HCT116 (cell line): ENCODE measurements at regions not wholly inside any gene's neighbourhood (a gene's known extent, or its start where the extent isn't known, plus 50 kb on each side); places are given as distances from the start of the nearest gene placed in this dataset.

Experiments
- ATAC-seq: fragments of 200-7000 bp; cut with Tn5 transposase; 2 replicates; pipeline ENCODE4 v1.9.1; 2020; ENCODE audit warnings: mild to moderate bottlenecking, moderate library complexity
- BruUV-seq: library from RNA; stranded (reverse); fragments of 400-500 nt; replicated peaks from 2 replicates; lab custom pipeline; 2021; lab: Mats Ljungman, UMichigan
- CTCF ChIA-PET: fragments of 300-600 bp; sonication (Branson Sonifier 250); formaldehyde crosslinking; loops from one replicate; lab custom pipeline; 2021; ENCODE audit warnings: antibody characterized with exemption; lab: Charles Lee
- POLR2A ChIA-PET: fragments of 300-600, 350-600 bp; sonication (Branson Sonifier 250); formaldehyde crosslinking; loops from one replicate; lab custom pipeline; 2021; ENCODE audit warnings: antibody characterized with exemption; lab: Charles Lee
- RAD21 ChIA-PET, 2 experiments: fragments of 300-600 bp; sonication (Branson Sonifier 250); formaldehyde crosslinking; loops; one replicate each; lab custom pipeline; 2023; ENCODE audit warnings: low total read pairs in 2 of 2; ENCODE audit not compliant: uncharacterized antibody in 2 of 2, unreplicated experiment in 2 of 2, low non-redundant PET in 1 of 2; lab: Charles Lee
- DNase-seq: peaks from one replicate; pipeline ENCODE4 v3.0.0-alpha.2; 2010; ENCODE audit warnings: low read depth, low spot score
- H2AFZ ChIP-seq: fragments of 200-600 bp; shearing (Covaris generic), sonication (generic); 2 replicates; pipeline ENCODE4 v1.6.1; 2017; ENCODE audit warnings: low read depth, mixed run types, mixed read lengths, antibody characterized with exemption, low read length; ENCODE audit not compliant: poor library complexity, severe bottlenecking
- H3K27ac ChIP-seq: 2 replicates; pipeline ENCODE4 v1.5.1; 2012; ENCODE audit warnings: low read depth, low read length
- H3K27me3 ChIP-seq: fragments of 200-600 bp; sonication (generic); 2 replicates; pipeline ENCODE4 v1.6.1; 2016; ENCODE audit warnings: mixed run types, low read length, mixed read lengths; ENCODE audit not compliant: insufficient read depth
- H3K36me3 ChIP-seq, 2 experiments: fragments of 200-500 bp in 1 of 2; fragments of 200-600 bp in 1 of 2; sonication (Bioruptor generic) in 1 of 2; sonication (generic) in 1 of 2; 2 replicates each; pipeline versions ENCODE4 v1.5.1 to v1.6.1; 2014 to 2016; ENCODE audit warnings: low read length in 2 of 2, inconsistent platforms in 1 of 2, mixed read lengths in 1 of 2, mixed run types in 1 of 2; ENCODE audit not compliant: insufficient read depth in 2 of 2, control insufficient read depth in 1 of 2
- H3K4me1 ChIP-seq, 2 experiments: fragments of 200-600 bp in 1 of 2; sonication (generic) in 1 of 2; 2 replicates each; pipeline versions ENCODE4 v1.5.1 to v1.6.1; 2012 to 2017; ENCODE audit warnings: low read length in 2 of 2, inconsistent platforms in 1 of 2, mild to moderate bottlenecking in 1 of 2, mixed read lengths in 1 of 2, mixed run types in 1 of 2, moderate library complexity in 1 of 2; ENCODE audit not compliant: insufficient read depth in 2 of 2, control insufficient read depth in 1 of 2
- H3K4me2 ChIP-seq: fragments of 200-600 bp; sonication (generic); 2 replicates; pipeline ENCODE4 v1.6.1; 2017; ENCODE audit warnings: mixed run types, low read length, mixed read lengths
- H3K4me3 ChIP-seq, 2 experiments: fragments of 200-600 bp in 1 of 2; sonication (generic) in 1 of 2; replicated peaks in 1 of 2; 2 replicates each; pipeline ENCODE4 v1.5.1; 2011 to 2016; ENCODE audit warnings: low read length in 2 of 2, control low read depth in 1 of 2, low read depth in 1 of 2, mild to moderate bottlenecking in 1 of 2, mixed read lengths in 1 of 2, mixed run types in 1 of 2
- H3K79me2 ChIP-seq: fragments of 200-600 bp; sonication (generic); 2 replicates; pipeline ENCODE4 v1.6.1; 2017; ENCODE audit warnings: mild to moderate bottlenecking, mixed run types, low read length, moderate library complexity, mixed read lengths; ENCODE audit not compliant: insufficient read depth
- H3K9ac ChIP-seq: fragments of 200-600 bp; sonication (generic); 2 replicates; pipeline ENCODE4 v1.6.1; 2016; ENCODE audit warnings: low read length, mixed read lengths
- H3K9me2 ChIP-seq: fragments of 200-600 bp; sonication (generic), shearing (Covaris generic); 2 replicates; pipeline ENCODE4 v1.6.1; 2017; ENCODE audit warnings: mixed run types, mild to moderate bottlenecking, moderate library complexity; ENCODE audit not compliant: insufficient read depth
- H3K9me3 ChIP-seq, 2 experiments: fragments of 200-500 bp in 1 of 2; fragments of 200-600 bp in 1 of 2; sonication (Bioruptor generic) in 1 of 2; sonication (generic) in 1 of 2; 2 replicates each; pipeline ENCODE4 v1.6.1; 2014 to 2017; ENCODE audit warnings: low read length in 2 of 2, mixed read lengths in 2 of 2, inconsistent platforms in 1 of 2, low read depth in 1 of 2, mild to moderate bottlenecking in 1 of 2, mixed run types in 1 of 2, moderate library complexity in 1 of 2; ENCODE audit not compliant: control insufficient read depth in 1 of 2, insufficient read depth in 1 of 2
- H4K20me1 ChIP-seq: fragments of 200-600 bp; sonication (generic), shearing (Covaris generic); 2 replicates; pipeline ENCODE4 v1.6.1; 2017; ENCODE audit warnings: mixed run types, mild to moderate bottlenecking, moderate library complexity; ENCODE audit not compliant: insufficient read depth
- ATF3 ChIP-seq: IDR thresholded peaks from 2 replicates; pipeline ENCODE4 v1.6.1; 2012
- CBX3 ChIP-seq: IDR thresholded peaks from 2 replicates; pipeline ENCODE4 v1.6.1; 2012; ENCODE audit warnings: low read depth
- CEBPB ChIP-seq: IDR thresholded peaks from 2 replicates; pipeline ENCODE4 v1.6.1; 2012; ENCODE audit warnings: low read depth
- EGR1 ChIP-seq: IDR thresholded peaks from 2 replicates; pipeline ENCODE4 v1.6.1; 2012; ENCODE audit warnings: low read depth
- ELF1 ChIP-seq: IDR thresholded peaks from 2 replicates; pipeline ENCODE4 v1.6.1; 2012; ENCODE audit warnings: low read depth, borderline replicate concordance
- EZH2 ChIP-seq: fragments of 200-600 bp; sonication (generic); IDR thresholded peaks from 2 replicates; pipeline ENCODE4 v1.6.1; 2017; ENCODE audit warnings: antibody characterized with exemption, mixed run types
- EZH2phosphoT487 ChIP-seq: fragments of 200-600 bp; IDR thresholded peaks from 2 replicates; pipeline ENCODE4 v1.6.1; 2018; ENCODE audit warnings: antibody characterized with exemption, borderline replicate concordance
- POLR2A ChIP-seq: IDR thresholded peaks from 2 replicates; pipeline ENCODE4 v1.7.0; 2011; ENCODE audit warnings: borderline replicate concordance; ENCODE audit not compliant: insufficient read depth, insufficient read length; ENCODE audit errors: extremely low read depth
- POLR2AphosphoS5 ChIP-seq: IDR thresholded peaks from 2 replicates; pipeline ENCODE4 v1.6.1; 2011; ENCODE audit warnings: mild to moderate bottlenecking, low read depth, low read length, moderate library complexity
- SRF ChIP-seq: IDR thresholded peaks from 2 replicates; pipeline ENCODE4 v1.6.1; 2012; ENCODE audit warnings: low read depth
- YY1 ChIP-seq: IDR thresholded peaks from 2 replicates; pipeline ENCODE4 v1.6.1; 2011; ENCODE audit warnings: low read length, low read depth, moderate library complexity, mild to moderate bottlenecking; ENCODE audit not compliant: insufficient replicate concordance; ENCODE audit errors: extremely low read depth
- ZNF274 ChIP-seq: fragments of 200-500 bp; sonication (Bioruptor generic); IDR thresholded peaks from 2 replicates; pipeline ENCODE4 v1.6.1; 2014; ENCODE audit warnings: mild to moderate bottlenecking, low read depth, low read length, inconsistent platforms
- intact Hi-C: fragments of 100-400 bp; cut with micrococcal nuclease; formaldehyde crosslinking; loops from 2 replicates; pipeline ENCODE4 v1.10.0; 2022
- TF ChIP-seq, protein P1 (sequence below): IDR thresholded peaks from 2 replicates; pipeline ENCODE4 v1.6.1; 2012; ENCODE audit warnings: low read depth

- Histone ChIP-seq H3K4me3 (no peak overlapping the region), H3K36me3 (no peaks in the 10 kb centered on the region), H3K27me3 (no peaks in the 10 kb centered on the region), H3K9ac (no peak overlapping the region), H3K79me2 (no peaks in the 10 kb centered on the region), H3K27ac (no peak overlapping the region), H3K4me2 (no peak overlapping the region), H2AFZ (no peak overlapping the region), H3K9me3 (no peaks in the 10 kb centered on the region), H3K9me2 (no peaks in the 10 kb centered on the region), H3K4me1 (0 out of 4 replicates have a peak, but pooled peaks cover 0 to 4% of the 10 kb centered on the region in 2 experiments), H4K20me1 (no peaks in the 10 kb centered on the region)
- BruUV-seq: no TSS peak
- no peak for TF ChIP-seq ELF1
- TF ChIP-seq POLR2AphosphoS5: no peak
- no peak for TF ChIP-seq EZH2phosphoT487
- no peak for TF ChIP-seq ATF3
- no peak for TF ChIP-seq EGR1
- TF ChIP-seq YY1: no peak
- ChIA-PET RAD21 (no interaction called here), CTCF (no interaction called here), POLR2A (no interaction called here)
- DNase-seq (no peak), ATAC-seq (no peak)
- intact Hi-C loops: no loop called here
These were observed 140.0 kb downstream of the DCK start for GRCh38 chr4:71133491-71133890.

DNA sequence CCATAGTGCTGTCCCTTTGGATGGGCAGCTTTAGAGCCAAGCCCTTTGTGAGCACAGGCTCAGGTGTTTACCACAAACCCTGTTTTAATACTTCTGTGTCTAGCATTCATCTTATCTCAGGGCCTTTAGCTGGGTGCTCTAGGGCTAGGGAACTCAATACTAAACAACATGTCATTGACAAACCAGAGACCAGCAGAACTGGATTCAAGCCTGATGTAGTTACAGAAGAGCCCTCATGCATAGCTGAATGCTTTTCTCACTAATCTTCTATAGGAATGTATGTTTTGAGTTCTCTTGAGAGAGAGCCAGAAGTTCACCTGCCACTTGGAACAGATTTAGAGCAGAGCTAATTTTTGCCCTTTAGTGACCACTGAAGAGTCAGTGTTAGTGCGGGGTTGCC lies 142.6 kb downstream of the DCK start:
- no peaks in the 10 kb centered on the region for H3K9me3 ChIP-seq
- H3K4me3 ChIP-seq: no peak overlapping the region
- ChIA-PET CTCF (no interaction called here), RAD21 (no interaction called here), POLR2A (no interaction called here)
- TF ChIP-seq, protein P1, sequence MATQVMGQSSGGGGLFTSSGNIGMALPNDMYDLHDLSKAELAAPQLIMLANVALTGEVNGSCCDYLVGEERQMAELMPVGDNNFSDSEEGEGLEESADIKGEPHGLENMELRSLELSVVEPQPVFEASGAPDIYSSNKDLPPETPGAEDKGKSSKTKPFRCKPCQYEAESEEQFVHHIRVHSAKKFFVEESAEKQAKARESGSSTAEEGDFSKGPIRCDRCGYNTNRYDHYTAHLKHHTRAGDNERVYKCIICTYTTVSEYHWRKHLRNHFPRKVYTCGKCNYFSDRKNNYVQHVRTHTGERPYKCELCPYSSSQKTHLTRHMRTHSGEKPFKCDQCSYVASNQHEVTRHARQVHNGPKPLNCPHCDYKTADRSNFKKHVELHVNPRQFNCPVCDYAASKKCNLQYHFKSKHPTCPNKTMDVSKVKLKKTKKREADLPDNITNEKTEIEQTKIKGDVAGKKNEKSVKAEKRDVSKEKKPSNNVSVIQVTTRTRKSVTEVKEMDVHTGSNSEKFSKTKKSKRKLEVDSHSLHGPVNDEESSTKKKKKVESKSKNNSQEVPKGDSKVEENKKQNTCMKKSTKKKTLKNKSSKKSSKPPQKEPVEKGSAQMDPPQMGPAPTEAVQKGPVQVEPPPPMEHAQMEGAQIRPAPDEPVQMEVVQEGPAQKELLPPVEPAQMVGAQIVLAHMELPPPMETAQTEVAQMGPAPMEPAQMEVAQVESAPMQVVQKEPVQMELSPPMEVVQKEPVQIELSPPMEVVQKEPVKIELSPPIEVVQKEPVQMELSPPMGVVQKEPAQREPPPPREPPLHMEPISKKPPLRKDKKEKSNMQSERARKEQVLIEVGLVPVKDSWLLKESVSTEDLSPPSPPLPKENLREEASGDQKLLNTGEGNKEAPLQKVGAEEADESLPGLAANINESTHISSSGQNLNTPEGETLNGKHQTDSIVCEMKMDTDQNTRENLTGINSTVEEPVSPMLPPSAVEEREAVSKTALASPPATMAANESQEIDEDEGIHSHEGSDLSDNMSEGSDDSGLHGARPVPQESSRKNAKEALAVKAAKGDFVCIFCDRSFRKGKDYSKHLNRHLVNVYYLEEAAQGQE: no peak
- TF ChIP-seq CBX3: no peak
- TF ChIP-seq POLR2AphosphoS5: no peak
- no peak for TF ChIP-seq EZH2
- TF ChIP-seq CEBPB: no peak
- no peak for TF ChIP-seq SRF
- TF ChIP-seq POLR2A: no peak
- TF ChIP-seq ATF3: no peak
- no peak for TF ChIP-seq ELF1
- TF ChIP-seq ZNF274: no peak
- no peaks in the 10 kb centered on the region for H3K9me2 ChIP-seq
- H3K27me3 ChIP-seq: no peaks in the 10 kb centered on the region
- ATAC-seq: no peak
- H3K4me2 ChIP-seq: no peak overlapping the region
- no TSS peak for BruUV-seq
- H3K27ac ChIP-seq: no peak overlapping the region
- no peaks in the 10 kb centered on the region for H3K36me3 ChIP-seq
- DNase-seq: no peak
- intact Hi-C loops: no loop called here
- no peak overlapping the region for H3K9ac ChIP-seq
- no peaks in the 10 kb centered on the region for H4K20me1 ChIP-seq
- H3K4me1 ChIP-seq: 0 out of 4 replicates have a peak, but pooled peaks cover 0 to 4% of the 10 kb centered on the region in 2 experiments
- no peaks in the 10 kb centered on the region for H3K79me2 ChIP-seq
- H2AFZ ChIP-seq: no peak overlapping the region
